ENCODE measurements at regions not wholly inside any gene's neighbourhood (a gene's known extent, or its start where the extent isn't known, plus 50 kb on each side); places are given as distances from the start of the nearest gene placed in this dataset.

- no peak for TF ChIP-seq CTCF (IDR thresholded peaks at IDR 0.05; ENCODE audit: low read depth, low read length, missing control alignments)
- no peak for DNase-seq (ENCODE audit: low read depth)
- H3K4me3 ChIP-seq (ENCODE audit: low read depth, low read length), result no peak overlapping the region
Measured at GRCh38 chrX:17206584-17206983, 168.4 kb upstream of the NHS start.

- DNase-seq (ENCODE audit: low read depth), result no peak
Measured at GRCh38 chrX:17214962-17215361, 160.0 kb upstream of the NHS start.

GRCh38 chrX:17226736-17227135 is 148.3 kb upstream of the NHS start:
- DNase-seq (ENCODE audit: low read depth), result no peak
- no peak overlapping the region for H3K4me3 ChIP-seq (ENCODE audit: low read depth, low read length)
- TF ChIP-seq CTCF (IDR thresholded peaks at IDR 0.05; ENCODE audit: low read depth, low read length, missing control alignments), result no peak

More at GRCh38 chrX:17214962-17215361, 160.0 kb upstream of the NHS start:
- TF ChIP-seq CTCF (IDR thresholded peaks at IDR 0.05; ENCODE audit: low read depth, low read length, missing control alignments), result no peak
- H3K4me3 ChIP-seq (ENCODE audit: low read depth, low read length), result no peak overlapping the region

- H3K4me3 ChIP-seq (ENCODE audit: low read depth, low read length), result no peak overlapping the region
- TF ChIP-seq CTCF (IDR thresholded peaks at IDR 0.05; ENCODE audit: low read depth, low read length, missing control alignments), result no peak
- DNase-seq (ENCODE audit: low read depth), result no peak
Measured at GRCh38 chrX:17237146-17237545, 137.9 kb upstream of the NHS start.

- H3K4me3 ChIP-seq (ENCODE audit: low read depth, low read length), result no peak overlapping the region
- no peak for DNase-seq (ENCODE audit: low read depth)
- TF ChIP-seq CTCF (IDR thresholded peaks at IDR 0.05; ENCODE audit: low read depth, low read length, missing control alignments), result peak; percentile 50
Measured at GRCh38 chrX:17242470-17242869, 132.5 kb upstream of the NHS start.

GRCh38 chrX:17247144-17247543 is 127.9 kb upstream of the NHS start:
- DNase-seq (ENCODE audit: low read depth), result no peak
- no peak for TF ChIP-seq CTCF (IDR thresholded peaks at IDR 0.05; ENCODE audit: low read depth, low read length, missing control alignments)

GRCh38 chrX:17262123-17262522 is 112.9 kb upstream of the NHS start:
- H3K4me3 ChIP-seq (ENCODE audit: low read depth, low read length), result no peak overlapping the region
- DNase-seq (ENCODE audit: low read depth), result no peak
- no peak for TF ChIP-seq CTCF (IDR thresholded peaks at IDR 0.05; ENCODE audit: low read depth, low read length, missing control alignments)

More at GRCh38 chrX:17247144-17247543, 127.9 kb upstream of the NHS start:
- no peak overlapping the region for H3K4me3 ChIP-seq (ENCODE audit: low read depth, low read length)
